GM06990 (cell line): ENCODE measurements at regions not wholly inside any gene's neighbourhood (a gene's known extent, or its start where the extent isn't known, plus 50 kb on each side); places are given as distances from the start of the nearest gene placed in this dataset.

Experiments
- DNase-seq: peaks from one replicate; pipeline ENCODE4 v3.0.0-alpha.2; 2011; ENCODE audit not compliant: insufficient read length; ENCODE audit errors: extremely low read depth
- H3K27me3 ChIP-seq: replicated peaks from 2 replicates; pipeline ENCODE4 v1.6.0; 2011; ENCODE audit warnings: low read length; ENCODE audit not compliant: control insufficient read depth, insufficient read depth
- H3K36me3 ChIP-seq: 2 replicates; pipeline ENCODE4 v1.5.1; 2011; ENCODE audit warnings: low read length; ENCODE audit not compliant: control insufficient read depth, insufficient read depth
- H3K4me3 ChIP-seq: replicated peaks from 2 replicates; pipeline ENCODE4 v1.5.1; 2011; ENCODE audit warnings: low read depth, mild to moderate bottlenecking, control low read depth, low read length
- CTCF ChIP-seq: IDR thresholded peaks from 2 replicates; pipeline ENCODE4 v1.5.1; 2011; ENCODE audit warnings: low read length, control low read depth, mild to moderate bottlenecking, inconsistent platforms; ENCODE audit not compliant: insufficient read depth, poor library complexity, severe bottlenecking

GRCh38 chr4:136925203-136925602 lies 607.1 kb downstream of the PCDH18 start:
- Histone ChIP-seq H3K27me3 (no peaks in the 10 kb centered on the region), H3K4me3 (no peak overlapping the region), H3K36me3 (no peaks in the 10 kb centered on the region)
- TF ChIP-seq CTCF, result no peak
- DNase-seq, result no peak

GRCh38 chr4:136922066-136922465 lies 610.2 kb downstream of the PCDH18 start:
- Histone ChIP-seq H3K36me3 (no peaks in the 10 kb centered on the region), H3K27me3 (no peaks in the 10 kb centered on the region), H3K4me3 (no peak overlapping the region)
- no peak for TF ChIP-seq CTCF
- DNase-seq, result no peak

- H3K27me3 ChIP-seq, result no peaks in the 10 kb centered on the region
- no peak for TF ChIP-seq CTCF
- no peaks in the 10 kb centered on the region for H3K36me3 ChIP-seq
- H3K4me3 ChIP-seq, result no peak overlapping the region
- no peak for DNase-seq
Measured at GRCh38 chr4:136920092-136920881, 612.0 kb downstream of the PCDH18 start.

- Histone ChIP-seq H3K36me3 (no peaks in the 10 kb centered on the region), H3K27me3 (no peaks in the 10 kb centered on the region), H3K4me3 (no peak overlapping the region)
- DNase-seq, result no peak
- TF ChIP-seq CTCF, result no peak
Measured at GRCh38 chr4:136918772-136919171, 613.5 kb downstream of the PCDH18 start.

GRCh38 chr4:136917312-136918110 lies 614.8 kb downstream of the PCDH18 start:
- no peak for DNase-seq
- no peak for TF ChIP-seq CTCF

More at GRCh38 chr4:136917312-136918110, 614.8 kb downstream of the PCDH18 start:
- no peak overlapping the region for H3K4me3 ChIP-seq
- no peaks in the 10 kb centered on the region for H3K27me3 ChIP-seq
- no peaks in the 10 kb centered on the region for H3K36me3 ChIP-seq
